ENCODE measurements at regions not wholly inside any gene's neighbourhood (a gene's known extent, or its start where the extent isn't known, plus 50 kb on each side); places are given as distances from the start of the nearest gene placed in this dataset.
A peak's percentile ranks its signal among the peaks of the same experiment; 100 is the strongest.

DNA sequence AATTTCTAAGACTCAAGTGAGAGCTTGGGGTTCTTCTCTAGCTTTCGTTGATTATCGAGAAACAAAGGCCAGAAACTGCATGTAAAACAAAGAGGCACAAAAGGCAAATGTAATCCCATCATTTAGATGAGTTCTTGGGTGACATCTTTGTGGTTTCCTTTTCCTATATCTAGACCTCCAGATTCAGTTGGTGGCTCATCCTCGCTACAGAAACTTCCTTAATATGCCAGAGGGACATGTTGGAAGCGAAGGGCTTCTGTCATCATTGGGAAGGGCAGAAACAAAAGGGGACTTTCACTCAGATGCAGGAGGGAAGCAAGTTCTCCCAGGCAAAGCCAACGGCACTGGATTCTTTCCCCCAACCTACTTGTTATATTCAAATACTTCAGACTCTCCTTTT lies 150.6 kb upstream of the ZFHX3 start:
- intact Hi-C loops (cut with micrococcal nuclease; ENCODE audit: unreplicated experiment): loop anchor here (5.0 kb wide), 1 partner anchor 366 kb away; no protein-coding TSS in a partner anchor
- Histone ChIP-seq H3K9me3 (ENCODE audit: low read length) (no peaks in the 10 kb centered on the region), H3K27ac (ENCODE audit: low read depth, low read length, poor library complexity, severe bottlenecking) (no peak overlapping the region), H3K4me2 (ENCODE audit: low read length) (no peak overlapping the region), H3K79me2 (ENCODE audit: insufficient read depth, low read depth, low read length) (no peaks in the 10 kb centered on the region), H3K9me2 (ENCODE audit: insufficient read depth, low read length) (no peaks in the 10 kb centered on the region), H3K4me3 (ENCODE audit: low read depth, low read length, poor library complexity, severe bottlenecking) (no peak overlapping the region), H2AFZ (ENCODE audit: low read length) (no peak overlapping the region), H3K36me3 (ENCODE audit: insufficient read depth, low read length) (no peaks in the 10 kb centered on the region), H4K20me1 (ENCODE audit: insufficient read depth, low read length) (no peaks in the 10 kb centered on the region), H3K4me1 (ENCODE audit: insufficient read depth, low read length, poor library complexity, severe bottlenecking) (no peaks in the 10 kb centered on the region)
- POLR2A ChIA-PET: no interaction called here
- CTCF ChIA-PET (ENCODE audit: unreplicated experiment): no interaction called here
- no TSS peak for BruUV-seq (replicated peaks)
- TF ChIP-seq EZH2phosphoT487 (IDR thresholded peaks at IDR 0.05; ENCODE audit: borderline replicate concordance, low read depth, low read length): no peak
- TF ChIP-seq, protein P1, sequence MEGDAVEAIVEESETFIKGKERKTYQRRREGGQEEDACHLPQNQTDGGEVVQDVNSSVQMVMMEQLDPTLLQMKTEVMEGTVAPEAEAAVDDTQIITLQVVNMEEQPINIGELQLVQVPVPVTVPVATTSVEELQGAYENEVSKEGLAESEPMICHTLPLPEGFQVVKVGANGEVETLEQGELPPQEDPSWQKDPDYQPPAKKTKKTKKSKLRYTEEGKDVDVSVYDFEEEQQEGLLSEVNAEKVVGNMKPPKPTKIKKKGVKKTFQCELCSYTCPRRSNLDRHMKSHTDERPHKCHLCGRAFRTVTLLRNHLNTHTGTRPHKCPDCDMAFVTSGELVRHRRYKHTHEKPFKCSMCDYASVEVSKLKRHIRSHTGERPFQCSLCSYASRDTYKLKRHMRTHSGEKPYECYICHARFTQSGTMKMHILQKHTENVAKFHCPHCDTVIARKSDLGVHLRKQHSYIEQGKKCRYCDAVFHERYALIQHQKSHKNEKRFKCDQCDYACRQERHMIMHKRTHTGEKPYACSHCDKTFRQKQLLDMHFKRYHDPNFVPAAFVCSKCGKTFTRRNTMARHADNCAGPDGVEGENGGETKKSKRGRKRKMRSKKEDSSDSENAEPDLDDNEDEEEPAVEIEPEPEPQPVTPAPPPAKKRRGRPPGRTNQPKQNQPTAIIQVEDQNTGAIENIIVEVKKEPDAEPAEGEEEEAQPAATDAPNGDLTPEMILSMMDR (conservative IDR thresholded peaks at IDR 0.05; ENCODE audit: low read length): no peak
- DNase-seq (ENCODE audit: low spot score): no peak

DNA sequence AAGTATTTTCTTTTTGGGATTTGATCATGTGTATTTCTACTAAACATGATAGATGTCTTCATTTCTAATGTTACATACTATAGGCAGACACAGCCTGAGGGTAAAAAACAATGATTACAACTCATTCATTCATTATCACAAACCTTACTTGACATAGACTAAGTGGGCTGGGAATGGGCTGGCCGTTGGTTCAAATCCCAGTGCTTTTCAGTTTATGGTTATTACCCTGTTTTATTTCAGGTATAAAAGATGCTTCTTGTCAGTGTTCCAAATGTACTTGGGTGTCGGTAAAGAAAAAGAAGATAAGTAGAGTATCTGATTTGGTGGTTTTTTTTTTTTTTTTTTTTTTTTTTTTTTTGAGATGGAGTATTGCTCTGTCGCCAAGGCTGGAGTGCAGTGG lies 149.7 kb upstream of the ZFHX3 start:
- H4K20me1 ChIP-seq (ENCODE audit: insufficient read depth, low read length): no peaks in the 10 kb centered on the region
- no peak overlapping the region for H3K27ac ChIP-seq (ENCODE audit: low read depth, low read length, poor library complexity, severe bottlenecking)
- no peaks in the 10 kb centered on the region for H3K9me3 ChIP-seq (ENCODE audit: low read length)
- H3K4me1 ChIP-seq (ENCODE audit: insufficient read depth, low read length, poor library complexity, severe bottlenecking): no peaks in the 10 kb centered on the region
- no TSS peak for BruUV-seq (replicated peaks)
- no peak overlapping the region for H2AFZ ChIP-seq (ENCODE audit: low read length)
- no peaks in the 10 kb centered on the region for H3K79me2 ChIP-seq (ENCODE audit: insufficient read depth, low read depth, low read length)
- H3K4me3 ChIP-seq (ENCODE audit: low read depth, low read length, poor library complexity, severe bottlenecking): no peak overlapping the region
- no peak overlapping the region for H3K4me2 ChIP-seq (ENCODE audit: low read length)
- TF ChIP-seq, protein P1 (conservative IDR thresholded peaks at IDR 0.05; ENCODE audit: low read length): no peak
- TF ChIP-seq EZH2phosphoT487 (IDR thresholded peaks at IDR 0.05; ENCODE audit: borderline replicate concordance, low read depth, low read length): no peak
- no peak for DNase-seq (ENCODE audit: low spot score)
- no peaks in the 10 kb centered on the region for H3K9me2 ChIP-seq (ENCODE audit: insufficient read depth, low read length)
- ChIA-PET POLR2A (no interaction called here), CTCF (ENCODE audit: unreplicated experiment) (no interaction called here)
- H3K36me3 ChIP-seq (ENCODE audit: insufficient read depth, low read length): no peaks in the 10 kb centered on the region
- intact Hi-C loops (cut with micrococcal nuclease; ENCODE audit: unreplicated experiment): loop anchor here (2.0 to 5.0 kb wide), 2 partner anchors 365 to 697 kb away; no protein-coding TSS in a partner anchor

DNA sequence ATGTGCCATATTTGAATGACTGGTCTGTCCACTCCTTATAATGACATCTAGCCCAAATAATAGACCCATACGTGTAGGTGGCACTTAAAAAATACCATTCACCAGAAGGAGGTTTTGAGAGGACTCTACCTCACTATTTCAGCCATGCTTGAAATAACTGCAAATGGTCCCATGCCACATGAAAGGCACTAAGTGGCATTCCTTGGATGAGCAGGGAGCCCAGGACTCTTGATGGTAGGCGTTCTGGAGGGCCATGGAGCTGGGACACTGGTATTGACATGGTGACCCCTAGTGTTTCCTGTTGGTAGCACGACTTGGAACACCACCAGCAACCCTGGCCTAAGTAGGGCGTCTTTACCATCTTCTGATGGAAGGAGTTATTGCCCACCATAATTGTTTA lies 148.7 kb upstream of the ZFHX3 start:
- H3K4me1 ChIP-seq (ENCODE audit: insufficient read depth, low read length, poor library complexity, severe bottlenecking): no peaks in the 10 kb centered on the region
- no peak overlapping the region for H3K27ac ChIP-seq (ENCODE audit: low read depth, low read length, poor library complexity, severe bottlenecking)
- no TSS peak for BruUV-seq (replicated peaks)
- H3K9me3 ChIP-seq (ENCODE audit: low read length): no peaks in the 10 kb centered on the region
- no peaks in the 10 kb centered on the region for H4K20me1 ChIP-seq (ENCODE audit: insufficient read depth, low read length)
- TF ChIP-seq EZH2phosphoT487 (IDR thresholded peaks at IDR 0.05; ENCODE audit: borderline replicate concordance, low read depth, low read length): no peak
- TF ChIP-seq, protein P1 (conservative IDR thresholded peaks at IDR 0.05; ENCODE audit: low read length): peak; percentile 80
- no peak overlapping the region for H3K4me3 ChIP-seq (ENCODE audit: low read depth, low read length, poor library complexity, severe bottlenecking)
- CTCF ChIA-PET (ENCODE audit: unreplicated experiment): no interaction called here
- H3K79me2 ChIP-seq (ENCODE audit: insufficient read depth, low read depth, low read length): no peaks in the 10 kb centered on the region
- no peak overlapping the region for H3K4me2 ChIP-seq (ENCODE audit: low read length)
- no peaks in the 10 kb centered on the region for H3K9me2 ChIP-seq (ENCODE audit: insufficient read depth, low read length)
- intact Hi-C loops (cut with micrococcal nuclease; ENCODE audit: unreplicated experiment): loop anchor here (2.0 to 5.0 kb wide), 2 partner anchors 364 to 696 kb away; no protein-coding TSS in a partner anchor
- DNase-seq (ENCODE audit: low spot score): peak; percentile 31
- H2AFZ ChIP-seq (ENCODE audit: low read length): no peak overlapping the region
- no peaks in the 10 kb centered on the region for H3K36me3 ChIP-seq (ENCODE audit: insufficient read depth, low read length)
- POLR2A ChIA-PET: no interaction called here

All from OCI-LY7 (cell line).